ENCODE measurements at regions not wholly inside any gene's neighbourhood (a gene's known extent, or its start where the extent isn't known, plus 50 kb on each side); places are given as distances from the start of the nearest gene placed in this dataset.

DNA sequence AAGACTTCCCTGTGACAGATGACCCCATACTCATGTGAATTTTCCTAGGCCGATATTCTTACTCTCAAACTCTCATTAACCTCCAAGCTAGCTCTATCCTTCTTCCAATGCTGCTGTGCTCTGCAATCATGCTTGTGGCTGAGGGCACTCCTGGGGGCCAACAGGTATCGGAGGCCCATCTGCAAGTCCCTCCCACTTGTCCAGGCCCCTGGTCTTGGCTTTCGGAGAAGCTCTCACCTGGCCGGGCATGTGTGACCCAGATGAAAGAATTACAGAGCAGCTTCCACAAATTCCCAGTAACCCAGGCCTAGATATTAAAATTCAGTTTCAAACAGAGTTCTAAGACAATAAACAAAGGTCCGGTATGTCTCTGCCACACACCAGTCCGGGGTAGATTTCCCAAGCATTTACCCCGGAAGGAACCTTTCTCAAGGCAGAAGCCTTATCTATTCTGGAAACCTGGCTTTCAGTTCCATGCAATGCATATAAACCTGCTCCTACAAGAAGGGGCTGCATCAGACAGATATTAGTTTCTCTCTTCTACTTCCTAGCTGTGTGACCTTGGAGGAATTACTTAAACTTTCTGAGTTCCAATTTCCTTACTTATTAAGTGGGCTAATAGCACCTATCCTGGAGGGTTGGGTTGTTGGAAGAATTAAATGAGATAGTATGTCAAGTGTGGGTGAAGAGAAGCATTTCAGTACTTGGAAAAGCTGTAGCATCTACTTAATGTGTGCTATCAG lies 270.8 kb downstream of the PTTG2 start:
- DNase-seq = no peak

DNA sequence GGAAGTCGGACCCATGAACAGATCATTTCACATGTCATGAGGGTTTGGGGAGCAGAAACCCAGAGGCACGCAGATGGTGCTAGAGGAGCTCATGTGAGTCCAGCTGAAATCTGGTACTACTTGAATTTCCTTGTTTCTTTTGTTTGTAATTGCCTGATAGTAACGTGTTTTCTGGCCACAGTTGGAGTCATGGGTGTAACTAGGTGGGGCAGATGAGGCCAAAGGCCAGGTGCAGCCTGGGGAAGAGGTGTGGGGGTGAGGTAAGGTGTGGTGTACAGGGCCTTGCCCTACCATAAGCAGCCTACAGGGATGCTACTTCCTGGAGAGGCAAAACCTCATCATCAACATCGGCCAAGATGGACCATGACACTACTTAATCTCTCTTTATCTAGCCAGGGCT lies 271.4 kb downstream of the PTTG2 start:
- no peak for DNase-seq

DNA sequence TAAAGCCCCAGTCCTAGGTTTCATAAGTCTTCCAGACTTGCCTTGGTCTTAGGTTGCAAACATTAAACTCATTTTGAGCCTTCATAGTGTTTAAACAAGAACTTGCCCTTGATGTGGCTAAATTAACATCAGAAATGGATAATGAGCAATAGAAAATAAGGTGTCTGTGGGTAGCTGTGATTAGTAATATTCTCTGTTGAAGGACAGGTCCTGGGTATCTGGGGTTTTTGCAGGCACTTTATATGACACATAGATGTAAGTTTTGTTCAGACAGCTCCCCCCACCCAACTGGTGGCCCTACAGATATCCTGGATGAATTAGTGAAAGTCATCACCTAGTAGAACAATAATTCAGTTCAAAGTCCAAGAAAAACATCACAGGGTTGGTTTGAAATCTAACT lies 272.5 kb downstream of the PTTG2 start:
- no peak for DNase-seq

DNA sequence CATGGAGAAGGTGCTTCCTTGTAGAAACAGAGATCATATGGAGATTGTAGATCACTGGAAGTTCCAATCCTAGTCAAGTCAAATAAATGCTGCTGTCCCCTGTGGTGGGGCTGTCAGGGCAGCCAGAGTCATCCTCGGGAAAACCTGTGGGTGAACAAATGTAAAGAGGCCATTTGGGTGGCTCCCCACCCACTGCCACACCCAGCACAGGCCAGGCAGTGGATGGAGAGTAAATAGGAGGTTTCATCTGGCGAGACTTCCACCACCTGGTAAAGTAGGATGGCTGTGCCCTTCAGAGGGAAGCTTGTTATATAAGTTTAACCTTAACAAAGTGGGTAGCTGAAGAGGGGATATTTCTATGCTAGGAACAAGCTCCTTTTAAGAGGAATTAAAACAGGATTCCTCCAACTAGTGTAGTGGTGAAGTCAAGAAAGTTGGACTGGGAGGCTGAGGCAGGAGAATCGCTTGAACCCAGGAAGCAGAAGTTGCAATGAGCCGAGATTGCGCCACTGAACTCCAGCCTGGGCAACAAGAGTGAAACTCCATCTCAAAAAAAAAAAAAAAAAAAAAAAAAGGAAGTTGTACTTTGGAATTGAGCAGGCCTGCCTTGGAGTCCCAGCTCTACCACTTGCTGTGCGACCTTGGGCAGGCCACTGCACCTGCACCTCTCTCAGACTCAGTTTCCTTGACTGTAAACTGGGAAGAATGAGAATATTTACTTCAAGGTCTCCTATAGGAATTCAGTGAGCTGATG lies 273.7 kb downstream of the PTTG2 start:
- DNase-seq = no peak

DNA sequence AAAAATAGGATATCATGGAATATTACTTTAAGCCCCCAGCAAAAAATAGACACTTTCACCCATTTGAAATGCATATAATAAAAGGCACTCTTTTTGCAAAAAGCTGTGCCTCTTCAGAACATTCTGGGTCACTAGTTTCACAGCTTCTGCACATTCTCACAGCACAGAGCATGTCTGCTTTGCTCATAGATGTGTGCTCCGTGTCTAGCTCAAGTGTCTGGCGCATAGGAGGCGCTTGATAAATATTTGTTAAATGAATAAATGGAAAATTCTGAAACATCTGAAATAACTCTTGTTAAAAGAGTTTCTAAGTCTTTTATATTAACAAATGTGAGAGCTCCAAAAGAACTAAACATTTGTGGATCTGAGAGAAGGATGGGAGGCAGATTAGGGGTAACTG lies 275.2 kb downstream of the PTTG2 start:
- DNase-seq = no peak

DNA sequence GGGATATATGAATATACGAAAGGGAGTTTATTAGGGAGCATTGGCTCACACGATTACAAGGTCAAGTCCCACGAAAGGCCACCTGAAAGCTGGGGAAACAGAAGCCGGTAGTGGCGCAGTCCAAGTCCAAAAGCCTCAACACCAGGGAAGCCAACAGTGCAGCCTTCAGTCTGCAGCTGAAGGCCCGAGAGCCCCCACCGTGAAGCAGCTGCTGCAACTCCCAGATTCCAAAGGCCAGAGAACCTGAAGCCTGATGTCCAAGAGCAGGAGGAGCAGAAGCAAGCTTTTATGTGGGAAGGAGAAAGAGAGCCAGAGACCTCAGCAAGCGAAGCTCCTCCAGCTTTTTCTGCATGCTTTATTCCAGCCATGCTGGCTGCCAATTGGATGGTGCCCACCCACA lies 275.8 kb downstream of the PTTG2 start:
- DNase-seq = no peak

DNA sequence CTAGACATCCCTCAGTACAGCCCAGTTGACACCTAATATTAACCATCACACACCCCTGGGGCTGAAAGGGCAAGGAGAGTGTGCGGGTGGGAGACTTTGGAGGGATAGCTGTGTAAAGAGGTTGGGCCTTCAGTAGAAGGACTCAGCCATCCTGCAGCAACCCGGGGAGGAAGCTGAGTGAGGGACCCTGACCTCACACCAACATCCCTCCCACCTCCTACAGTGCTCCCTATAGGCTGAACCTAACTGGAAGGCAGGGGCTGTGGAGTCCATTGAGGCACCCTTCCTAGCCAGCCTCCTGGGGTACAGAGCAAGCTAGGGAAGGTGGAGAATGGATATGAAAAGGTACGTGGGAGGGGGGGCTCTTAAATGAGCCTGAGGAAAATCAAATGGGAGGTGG lies 276.3 kb downstream of the PTTG2 start:
- no peak for DNase-seq

DNA sequence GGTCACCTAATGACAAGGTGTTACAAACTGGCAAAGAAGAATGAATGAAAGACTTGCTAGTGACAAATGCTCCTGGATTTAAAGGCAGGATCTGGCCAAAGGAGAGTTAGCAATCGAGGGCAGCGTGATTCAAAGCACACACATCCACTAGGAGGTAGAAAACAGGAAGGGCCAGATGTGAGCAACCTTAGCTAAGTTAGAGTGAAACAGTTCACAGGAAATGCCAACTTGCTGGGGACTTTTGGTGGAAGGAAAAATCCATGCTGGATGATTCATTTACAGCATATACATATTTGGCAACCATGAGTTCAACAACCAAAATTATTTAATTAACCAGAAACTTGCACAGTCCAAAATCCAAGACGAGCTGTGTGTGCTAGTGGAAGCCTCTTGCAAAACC lies 276.9 kb downstream of the PTTG2 start:
- no peak for DNase-seq

DNA sequence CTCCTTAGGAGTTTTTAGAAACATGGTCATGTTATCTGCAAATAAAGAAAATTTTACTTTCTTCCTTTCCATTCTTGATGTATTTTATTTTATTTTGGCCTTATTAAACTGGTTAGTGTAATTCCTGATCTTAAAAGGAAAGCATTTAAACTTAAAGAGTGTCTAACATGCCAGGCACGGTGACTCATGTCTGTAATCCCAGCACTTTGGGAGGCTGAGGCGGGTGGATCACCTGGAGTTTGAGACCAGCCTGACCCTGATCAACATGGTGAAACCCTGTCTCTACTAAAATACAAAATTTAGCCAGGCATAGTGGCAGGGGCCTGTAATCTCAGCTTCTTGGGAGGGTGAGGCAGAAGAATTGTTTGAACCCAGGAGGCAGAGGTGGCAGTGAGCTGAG lies 281.3 kb downstream of the PTTG2 start:
- DNase-seq = no peak

DNA sequence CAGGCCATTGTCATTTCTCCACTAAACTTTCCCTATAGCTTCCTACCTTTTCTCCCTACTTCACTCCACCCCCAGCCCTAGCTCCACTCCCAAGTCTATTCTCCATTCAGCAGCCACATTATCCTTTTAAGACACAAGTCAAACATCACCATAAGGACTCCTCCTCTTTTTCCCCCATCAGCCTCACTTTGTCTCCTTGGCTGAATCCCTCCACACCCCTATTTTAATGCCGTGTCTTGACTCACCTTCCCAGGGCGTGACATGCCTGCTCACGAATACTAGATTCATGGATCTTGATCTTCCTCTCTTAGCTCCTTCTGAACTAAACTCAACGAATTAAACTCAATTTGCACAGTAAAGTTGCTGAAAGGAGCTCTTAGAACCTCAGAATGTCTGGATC lies 281.9 kb downstream of the PTTG2 start:
- DNase-seq = no peak

DNA sequence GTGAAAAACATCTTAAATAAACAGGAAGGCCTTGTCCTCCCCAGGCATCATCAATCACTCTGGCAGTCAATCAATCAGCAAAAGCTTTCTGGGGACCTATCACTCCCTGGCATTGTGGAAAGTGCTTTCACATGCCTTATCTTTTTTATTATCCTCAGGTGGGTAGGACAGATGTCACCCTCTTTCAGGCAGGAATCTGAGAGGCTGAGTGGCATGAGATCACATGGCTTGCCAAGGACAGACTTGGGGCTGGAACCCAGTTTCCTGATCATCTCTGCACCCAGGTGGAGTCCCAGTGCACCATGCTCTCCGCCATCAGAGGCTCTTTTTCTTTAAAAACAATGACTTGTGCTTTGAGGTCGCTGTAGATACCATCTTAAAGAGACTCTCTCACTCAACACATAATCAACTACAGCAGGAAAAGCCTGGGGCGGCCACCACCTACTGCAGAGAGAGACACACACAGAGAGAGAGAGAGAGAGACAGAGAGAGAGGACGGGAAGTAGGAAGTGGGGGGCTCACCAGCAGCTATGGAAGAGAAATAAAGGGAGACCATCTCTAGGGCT lies 282.7 kb downstream of the PTTG2 start:
- peak; percentile 34 for DNase-seq

DNA sequence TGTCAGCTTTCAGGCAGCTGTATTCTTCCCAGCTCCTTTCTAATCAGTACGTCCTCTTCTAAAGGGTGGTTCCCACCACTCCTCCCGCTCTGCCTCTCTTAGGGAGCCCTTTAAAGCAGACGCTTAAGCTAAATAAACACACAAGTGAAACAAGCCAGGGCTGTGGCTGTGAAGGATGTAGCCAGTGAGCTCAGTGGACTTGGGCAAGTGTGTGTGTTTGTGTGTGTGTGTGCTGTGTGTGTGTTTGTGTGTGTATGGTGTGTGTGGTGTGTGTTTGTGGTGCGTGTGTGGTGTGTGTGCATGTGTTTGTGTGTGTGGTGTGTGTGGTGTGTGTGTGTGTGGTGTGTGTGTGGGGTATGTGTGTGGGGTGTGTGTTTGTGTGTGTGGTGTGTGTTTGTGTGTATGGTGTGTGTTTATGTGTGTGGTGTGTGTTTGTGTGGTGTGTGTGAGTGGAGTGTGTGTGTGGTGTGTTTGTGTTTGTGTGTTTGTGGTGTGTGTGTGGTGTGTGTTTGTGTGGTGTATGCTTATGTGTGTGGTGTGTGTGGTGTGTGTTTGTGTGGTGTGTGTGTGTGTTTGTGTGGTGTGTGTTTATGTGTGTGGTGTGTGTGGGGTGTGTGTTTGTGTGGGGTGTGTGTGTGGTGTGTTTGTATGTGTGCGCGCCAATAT lies 283.3 kb downstream of the PTTG2 start:
- DNase-seq = no peak

DNA sequence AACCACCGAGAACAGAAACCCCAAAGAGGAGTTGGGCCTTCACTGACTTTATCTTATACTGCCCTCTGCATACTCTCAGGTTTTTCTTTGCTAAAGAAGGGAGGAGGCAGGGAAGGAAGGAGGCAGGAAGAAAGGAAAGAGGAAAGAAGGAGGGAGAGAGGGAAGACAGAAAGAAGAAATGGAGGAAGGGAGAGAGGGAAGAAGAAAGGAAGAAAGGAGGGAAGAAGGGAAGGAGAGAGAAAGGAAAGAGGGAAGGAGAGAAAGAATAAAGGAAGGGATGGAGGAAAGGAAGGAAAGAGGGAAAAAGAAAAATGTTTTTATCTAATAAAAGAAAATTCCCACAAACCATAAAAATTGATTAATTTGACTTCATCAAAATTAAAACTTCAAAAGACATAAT lies 294.6 kb downstream of the PTTG2 start:
- no peak for DNase-seq

DNA sequence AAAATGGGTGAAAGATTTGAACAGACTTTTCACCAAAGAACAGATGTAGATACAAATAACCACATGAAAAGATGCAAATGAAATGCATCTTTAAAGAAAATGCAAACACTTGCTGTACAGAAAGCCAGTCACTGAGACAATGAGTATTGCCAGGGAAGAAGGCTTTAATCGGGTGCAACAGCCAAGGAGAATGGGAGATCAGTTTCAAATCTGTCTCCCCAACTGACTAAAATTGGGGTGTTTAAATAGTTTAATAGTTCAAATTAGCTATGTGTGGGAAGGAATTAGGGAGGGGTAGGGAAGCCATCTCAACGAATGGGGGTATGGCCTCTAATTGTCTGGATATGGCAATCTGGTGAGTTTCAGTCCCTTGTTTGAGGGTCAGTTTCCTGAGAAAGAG lies 295.4 kb downstream of the PTTG2 start:
- DNase-seq = no peak

DNA sequence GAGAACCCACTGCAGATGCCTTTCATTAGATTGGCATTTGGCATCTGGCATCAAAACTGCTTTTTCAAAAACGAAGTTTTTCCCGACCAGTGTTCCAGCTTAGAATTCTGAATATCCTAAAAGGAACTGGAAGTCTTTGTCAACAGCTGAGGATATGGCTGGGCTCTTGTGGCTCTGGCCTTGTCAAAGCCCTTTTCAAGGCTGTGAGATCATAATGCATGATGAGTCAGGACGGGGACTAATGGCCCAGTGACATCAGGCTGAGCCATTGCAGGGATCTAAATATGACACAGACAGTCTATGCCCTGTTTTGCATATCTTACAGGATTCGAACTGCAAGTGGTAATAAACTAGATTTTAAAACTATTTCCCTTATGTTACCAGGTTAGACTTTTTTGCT lies 306.4 kb downstream of the PTTG2 start:
- no peak for DNase-seq

DNA sequence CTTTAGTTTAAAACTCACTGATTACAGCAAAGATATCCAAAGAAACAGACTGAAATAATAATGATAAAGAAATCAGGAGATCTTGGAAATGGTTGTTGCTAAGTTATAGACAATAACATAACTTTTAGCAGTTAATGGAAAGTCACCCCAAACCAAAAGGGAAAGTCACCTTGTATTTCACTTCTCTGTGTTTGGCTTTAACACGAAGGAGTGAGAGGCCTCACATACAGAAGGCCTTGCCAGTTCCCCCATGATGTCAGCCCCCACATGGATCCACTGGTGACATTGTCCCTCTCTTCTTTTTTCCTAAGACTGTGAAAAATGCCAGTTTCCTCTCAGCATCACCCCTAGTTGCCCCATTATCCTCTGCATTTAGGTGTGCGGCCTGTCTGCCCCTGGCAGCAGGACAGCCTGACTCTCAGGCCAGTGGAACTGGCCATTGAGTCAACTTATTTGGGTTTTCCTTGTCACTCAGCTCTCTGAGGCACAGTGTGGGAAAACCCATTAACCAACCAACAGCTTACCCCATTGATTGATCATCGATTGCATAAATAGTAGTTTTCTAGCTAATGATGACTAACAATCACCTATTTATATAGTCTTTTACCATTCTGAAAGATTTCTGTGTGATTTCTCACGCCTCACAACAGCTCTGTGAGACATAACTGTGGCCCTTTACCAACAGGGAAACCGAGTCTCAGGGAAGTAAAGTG lies 308.1 kb downstream of the PTTG2 start:
- no peak for DNase-seq

DNA sequence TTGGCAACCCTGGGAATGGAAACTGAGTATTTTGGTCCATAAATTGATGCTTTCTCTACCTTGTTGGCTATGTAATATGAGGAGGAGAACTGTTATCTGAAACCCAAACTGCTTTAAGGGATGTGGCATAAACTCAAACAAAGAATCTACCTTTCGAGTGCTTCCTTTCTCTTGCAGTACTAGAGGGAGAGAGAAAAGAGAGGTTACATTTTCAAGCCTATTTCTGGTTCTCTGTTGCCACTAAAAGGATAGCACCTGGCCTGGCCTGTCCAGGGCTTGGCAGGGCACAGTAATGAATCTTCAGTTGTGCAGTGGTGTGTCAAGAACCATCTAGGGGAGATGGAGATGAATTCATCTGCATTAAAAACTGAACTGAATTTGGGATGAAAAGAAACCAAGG lies 308.6 kb downstream of the PTTG2 start:
- no peak for DNase-seq

DNA sequence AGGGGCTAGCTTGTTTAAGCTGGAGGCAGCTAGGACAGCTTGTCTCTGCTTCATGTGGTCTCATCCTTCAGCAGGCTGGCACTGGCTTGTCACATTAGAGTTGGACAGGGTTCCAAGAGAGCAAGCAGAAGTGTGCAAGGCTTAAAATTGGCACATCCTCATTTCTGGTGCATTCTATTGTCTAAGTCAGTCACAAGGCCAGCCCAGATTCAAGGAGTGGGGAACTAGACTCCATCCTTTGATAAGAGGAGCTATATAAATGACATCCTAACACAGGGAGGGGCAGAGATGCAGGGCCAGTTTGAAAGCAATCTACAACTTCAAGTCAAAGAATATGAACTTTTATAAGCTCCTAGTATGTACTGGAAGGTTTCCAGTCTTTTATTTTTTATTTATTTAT lies 313.2 kb downstream of the PTTG2 start:
- no peak for DNase-seq

DNA sequence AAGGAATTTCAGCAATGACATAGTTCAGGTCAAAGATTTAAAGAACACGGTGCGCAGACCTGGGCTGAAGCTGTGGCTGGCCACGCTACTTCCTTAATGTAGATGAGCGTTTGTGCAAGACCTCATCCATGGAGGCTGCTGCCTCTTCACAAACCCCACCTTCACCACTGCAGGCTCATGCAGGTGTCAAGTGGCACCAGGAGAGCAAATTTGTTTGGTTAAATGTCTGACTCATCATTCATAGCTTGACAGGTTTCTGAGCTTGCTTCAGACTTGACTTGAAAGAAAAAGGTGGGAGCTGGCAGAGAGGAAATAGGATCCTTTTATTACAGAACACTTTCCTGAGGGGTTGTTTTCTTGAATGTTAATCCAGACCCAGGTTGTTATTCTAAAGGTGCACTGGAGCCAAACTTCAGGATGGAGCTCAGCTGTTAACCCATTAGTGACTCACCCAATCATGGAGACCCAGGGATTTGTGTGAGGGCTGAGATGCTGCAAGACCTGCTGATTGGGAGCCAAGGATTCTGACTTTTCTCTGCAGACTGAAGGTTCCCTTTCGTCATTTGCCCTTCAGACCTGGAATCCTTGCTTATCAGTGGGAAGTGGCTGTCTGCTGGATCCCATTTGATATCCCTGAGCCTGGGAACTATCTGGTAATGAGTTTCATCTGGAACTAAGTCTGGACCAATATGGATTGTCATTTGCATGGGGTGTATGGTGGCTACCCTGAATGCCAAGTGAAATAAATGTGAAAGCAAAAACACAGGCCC lies 315.3 kb downstream of the PTTG2 start:
- no peak for DNase-seq

DNA sequence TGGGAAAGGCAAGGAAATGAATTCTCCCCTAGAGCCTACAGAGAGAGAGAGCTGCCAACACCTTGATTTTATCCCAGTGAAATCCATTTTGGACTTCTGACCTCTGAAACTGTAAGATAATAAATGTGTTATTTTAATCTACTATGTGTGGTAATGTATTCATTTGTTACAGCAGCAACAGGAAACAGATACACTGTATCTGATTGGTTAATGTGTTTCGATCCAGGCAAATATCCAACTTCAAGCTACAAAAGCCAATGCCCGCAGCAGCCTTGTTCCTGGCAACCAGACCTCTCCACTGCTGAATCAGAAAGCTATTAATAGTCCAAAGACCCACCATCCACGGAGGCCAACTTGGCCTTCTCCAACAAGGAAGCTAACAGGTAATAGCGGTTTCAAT lies 318.1 kb downstream of the PTTG2 start:
- no peak for DNase-seq

DNA sequence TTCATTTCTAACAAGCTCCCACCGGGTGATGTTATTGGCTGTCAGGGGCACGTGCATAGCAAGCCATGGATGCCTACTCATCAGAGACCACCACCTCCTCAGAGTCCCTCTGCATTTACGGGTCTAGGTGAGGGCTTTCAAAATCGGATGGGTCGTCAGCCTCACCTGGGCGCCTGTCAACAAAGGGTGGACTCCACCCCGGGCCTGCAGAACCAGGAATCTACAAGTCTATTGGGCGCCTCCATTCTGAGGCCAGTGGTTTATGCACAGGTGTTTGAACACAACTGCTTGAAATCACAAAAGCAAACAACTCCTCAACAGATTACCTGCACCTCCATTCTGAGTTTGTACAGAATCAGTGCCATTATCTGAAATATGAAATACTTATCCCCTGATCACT lies 318.9 kb downstream of the PTTG2 start:
- DNase-seq = no peak

DNA sequence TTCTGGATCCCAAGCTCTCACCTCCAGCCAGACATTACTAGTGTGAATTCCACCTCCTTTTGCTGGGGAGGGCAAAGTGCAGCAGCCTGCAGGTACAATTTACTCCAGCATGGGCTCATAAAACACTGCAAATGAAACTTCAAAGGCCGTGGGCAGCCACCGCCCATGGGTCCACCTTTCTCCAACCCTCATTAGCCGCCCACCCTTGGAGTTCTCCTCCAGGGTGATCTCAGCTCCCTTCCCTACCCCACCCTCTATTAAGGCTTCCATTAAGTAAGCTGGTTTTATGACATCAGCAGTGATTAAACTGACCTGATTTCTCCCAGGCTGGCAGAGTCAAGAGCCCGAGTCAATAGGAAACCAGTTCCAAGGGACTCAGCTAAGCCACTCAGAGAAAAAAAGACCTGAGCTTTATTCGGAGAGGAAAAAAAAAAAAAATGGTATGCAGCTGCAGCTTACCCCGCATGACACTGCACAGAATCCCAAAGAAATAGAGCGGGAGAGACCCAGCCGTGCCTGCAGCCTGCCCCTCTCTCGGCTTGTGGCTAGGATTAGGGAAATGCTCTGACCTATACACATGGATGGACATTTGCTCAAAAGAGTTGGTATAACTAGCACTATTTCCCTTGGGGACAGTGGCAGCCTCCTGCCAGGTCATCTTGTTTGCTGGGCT lies 319.6 kb downstream of the PTTG2 start:
- DNase-seq = no peak
